ENCODE measurements at regions not wholly inside any gene's neighbourhood (a gene's known extent, or its start where the extent isn't known, plus 50 kb on each side); places are given as distances from the start of the nearest gene placed in this dataset.
A peak's percentile ranks its signal among the peaks of the same experiment; 100 is the strongest.
"Not testable (repeated sequence)": the region's sequence is repeated elsewhere in the genome, so short reads cannot be mapped to it uniquely, and the experiment has no call there.

- DNase-seq (ENCODE audit: low spot score) = no peak
Observed at GRCh38 chr2:40690525-40690924, 238.6 kb upstream of the SLC8A1 start.

- no peak for DNase-seq (ENCODE audit: low spot score)
Observed at GRCh38 chr2:40700231-40700954, 248.5 kb upstream of the SLC8A1 start.

- DNase-seq (ENCODE audit: low spot score) = not testable (repeated sequence)
Observed at GRCh38 chr2:40712197-40712894, 260.5 kb upstream of the SLC8A1 start.

DNA sequence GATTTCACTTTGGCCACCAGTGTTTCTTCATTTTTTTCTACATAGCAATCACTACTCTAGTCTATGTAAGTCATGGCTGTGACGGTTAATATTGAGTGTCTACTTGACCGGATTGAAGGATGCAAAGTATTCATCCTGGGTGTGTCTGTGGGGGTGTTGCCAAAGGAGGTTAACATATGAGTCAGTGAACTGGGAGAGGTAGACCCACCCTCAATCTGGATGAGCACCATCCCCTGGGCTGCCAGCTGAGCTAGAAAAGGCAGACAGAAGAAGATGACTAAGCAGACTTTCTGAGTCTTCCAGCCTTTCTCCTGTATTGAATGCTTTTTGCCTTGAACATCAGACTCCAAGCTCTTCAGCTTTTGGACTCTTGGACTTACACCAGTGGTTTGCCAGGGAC lies 265.0 kb upstream of the SLC8A1 start:
- no peak for DNase-seq (ENCODE audit: low spot score)

GRCh38 chr2:40719414-40719813 lies 267.5 kb upstream of the SLC8A1 start:
- no peak for DNase-seq (ENCODE audit: low spot score)

DNA sequence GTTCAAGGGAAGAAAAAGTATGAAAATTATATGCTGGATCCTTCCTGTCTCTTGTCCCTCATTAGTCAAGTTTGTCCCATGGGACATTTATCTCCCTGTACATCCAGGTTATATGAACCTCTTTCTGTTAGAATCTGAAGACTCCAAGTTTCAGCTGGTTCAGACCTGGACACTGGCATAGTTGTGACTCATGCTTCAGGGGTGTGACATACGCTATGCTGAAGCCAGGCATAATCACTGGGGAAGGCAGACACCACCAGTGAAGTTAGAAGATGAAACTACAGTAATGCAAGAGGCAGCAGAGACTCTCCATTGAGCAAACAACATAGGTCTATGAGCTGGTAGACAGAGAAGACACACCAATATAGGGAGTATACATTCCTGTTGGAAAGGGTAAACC lies 269.7 kb upstream of the SLC8A1 start:
- DNase-seq (ENCODE audit: low spot score) = no peak

DNA sequence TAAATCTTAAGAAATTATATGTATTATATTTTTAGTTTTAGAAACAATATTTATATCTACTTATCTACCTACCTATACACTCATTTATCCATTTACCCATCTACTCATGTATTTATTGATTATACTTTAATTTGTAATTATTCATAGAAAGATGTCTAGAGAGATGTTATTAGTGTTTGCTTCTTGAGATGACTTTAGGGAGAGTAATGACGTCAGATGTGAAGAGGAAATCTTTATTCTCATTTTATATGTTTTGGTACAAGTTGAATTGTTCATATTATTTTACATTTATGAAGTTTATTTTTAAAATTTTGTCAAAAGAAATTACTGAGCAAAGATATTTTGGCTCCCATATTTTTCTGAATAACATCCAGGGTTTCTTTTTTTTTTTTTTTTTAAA lies 271.3 kb upstream of the SLC8A1 start:
- DNase-seq (ENCODE audit: low spot score) = no peak

GRCh38 chr2:40725040-40725439 lies 273.1 kb upstream of the SLC8A1 start:
- no peak for DNase-seq (ENCODE audit: low spot score)

DNA sequence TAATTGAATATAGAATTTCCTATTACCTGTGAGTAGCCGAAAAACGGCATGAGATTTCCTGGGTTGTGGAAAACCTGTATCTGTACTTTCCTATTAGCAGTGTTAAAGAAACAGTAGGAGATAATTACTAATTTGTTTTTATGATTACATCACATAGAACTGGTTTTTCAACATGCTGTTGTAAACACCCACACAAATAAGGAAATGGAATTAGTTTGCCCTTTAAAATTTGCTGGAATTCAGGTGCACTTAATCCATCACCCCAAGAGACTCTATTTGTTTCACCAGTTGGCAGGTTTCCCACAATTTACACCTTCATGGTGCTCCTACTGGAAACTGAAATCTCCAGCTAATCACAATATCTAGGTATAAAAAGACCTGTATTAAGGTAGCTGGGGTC lies 274.1 kb upstream of the SLC8A1 start:
- DNase-seq (ENCODE audit: low spot score) = no peak

DNA sequence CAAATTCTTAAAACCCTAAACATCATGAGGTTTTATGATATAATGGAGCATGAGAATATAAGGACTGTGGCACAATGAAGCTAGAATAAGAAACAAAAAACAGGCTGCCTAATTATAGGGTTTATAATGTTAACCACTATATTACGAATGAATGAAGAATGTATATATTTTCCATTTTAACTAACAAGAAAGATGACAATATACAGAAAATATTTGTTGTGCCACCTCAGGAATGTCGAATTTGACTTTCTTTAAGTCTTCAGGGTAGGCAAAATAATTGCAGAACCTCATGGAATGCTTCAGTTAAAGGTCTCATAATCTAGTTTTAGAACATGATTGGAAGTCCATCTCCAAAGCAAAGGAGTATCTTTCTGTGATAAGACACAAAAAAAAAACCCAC lies 282.9 kb upstream of the SLC8A1 start:
- DNase-seq (ENCODE audit: low spot score) = no peak

DNA sequence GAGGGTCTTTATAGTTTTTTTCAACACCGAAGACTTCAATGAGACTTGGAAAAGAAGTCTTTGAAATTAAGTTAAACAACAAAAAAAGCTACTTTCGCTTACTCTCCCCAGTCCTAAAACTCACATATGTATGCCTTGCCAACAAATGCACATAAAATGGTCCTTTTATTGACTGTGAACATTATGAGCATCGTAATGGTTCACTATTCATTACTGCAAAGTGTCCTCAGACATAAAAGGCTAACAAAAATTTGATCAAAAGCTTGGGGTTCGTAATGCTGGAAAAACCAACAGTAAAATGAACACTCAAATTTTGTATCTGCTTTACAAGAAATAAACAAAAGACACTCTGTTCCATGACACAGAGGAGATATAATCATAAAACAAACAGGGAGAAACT lies 285.3 kb upstream of the SLC8A1 start:
- DNase-seq (ENCODE audit: low spot score) = no peak

DNA sequence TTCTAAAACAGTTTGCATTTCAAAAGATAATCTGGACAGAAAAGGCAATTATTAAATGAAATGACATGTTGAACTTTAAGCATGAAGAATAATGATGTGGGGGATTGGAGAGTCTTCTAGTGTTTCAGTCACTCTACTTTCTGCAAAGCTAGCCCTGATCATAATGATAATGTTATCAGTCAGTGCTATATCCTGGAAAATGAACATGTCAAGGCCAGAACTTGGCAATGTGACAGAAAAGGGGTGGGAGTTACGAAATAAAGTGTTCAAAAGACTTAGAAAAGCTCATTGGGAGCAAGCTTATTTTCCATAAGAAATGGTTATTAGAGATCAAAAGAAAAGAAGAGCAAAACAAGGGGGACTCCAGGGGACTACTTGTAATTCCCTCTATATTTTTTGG lies 288.5 kb upstream of the SLC8A1 start:
- DNase-seq (ENCODE audit: low spot score) = no peak

DNA sequence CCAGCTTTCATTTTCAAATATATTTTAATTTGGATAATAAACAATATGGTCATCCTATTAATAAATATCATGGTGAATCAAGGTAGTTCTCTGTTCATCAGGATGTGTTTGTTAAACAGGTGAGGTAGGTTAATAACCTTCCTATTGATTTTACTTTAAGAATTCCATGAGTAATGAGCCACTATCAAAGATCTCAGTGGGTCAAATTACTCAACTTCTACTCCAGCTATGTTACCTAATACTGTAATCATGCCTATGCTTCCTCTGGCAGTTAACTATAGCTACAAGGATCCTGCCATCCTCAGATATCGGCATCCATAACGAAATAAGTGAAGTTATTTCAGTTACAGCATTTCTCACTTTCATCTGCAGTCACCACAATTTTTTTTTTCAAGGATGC lies 289.6 kb upstream of the SLC8A1 start:
- DNase-seq (ENCODE audit: low spot score) = no peak

DNA sequence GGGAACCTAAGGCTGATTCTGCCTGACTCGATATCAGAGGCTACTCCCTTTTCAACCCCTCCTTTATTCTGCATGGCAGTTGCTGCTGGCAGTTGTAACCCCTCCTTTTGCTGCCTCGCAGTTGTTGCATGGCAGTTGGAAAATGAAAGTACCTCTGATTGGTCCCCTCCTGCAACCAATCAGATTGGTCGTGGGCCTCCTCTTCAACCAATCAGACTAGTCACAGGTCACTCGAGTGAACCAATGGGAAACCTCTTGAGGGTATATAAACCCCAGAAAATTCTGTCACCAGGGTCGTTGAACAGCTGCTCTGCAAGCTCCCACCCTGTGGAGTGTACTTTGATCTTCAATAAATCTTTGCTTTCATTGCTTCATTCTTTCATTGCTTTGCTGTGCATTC lies 294.3 kb upstream of the SLC8A1 start:
- DNase-seq (ENCODE audit: low spot score) = no peak

GRCh38 chr2:40751981-40752380 lies 300.1 kb upstream of the SLC8A1 start:
- DNase-seq (ENCODE audit: low spot score) = no peak

GRCh38 chr2:40752796-40753195 lies 300.9 kb upstream of the SLC8A1 start:
- no peak for DNase-seq (ENCODE audit: low spot score)

DNA sequence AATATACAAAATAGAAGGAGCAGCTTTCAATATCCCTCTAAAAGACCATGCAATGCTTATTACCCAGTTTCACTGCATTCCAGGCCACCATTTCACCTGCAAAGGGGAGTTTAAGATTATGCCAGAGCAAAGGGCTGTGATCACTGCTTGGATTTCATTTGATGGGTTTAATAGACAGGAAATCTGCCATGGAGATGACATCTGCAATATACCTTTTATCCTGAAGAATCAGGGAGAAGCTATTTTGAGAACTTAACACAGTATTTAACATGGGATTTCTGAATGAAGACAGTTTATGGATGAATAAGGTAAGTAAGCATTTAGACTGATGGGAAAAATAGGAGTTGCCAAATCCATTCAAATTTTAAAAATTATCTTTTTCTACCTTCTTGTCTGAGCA lies 303.0 kb upstream of the SLC8A1 start:
- DNase-seq (ENCODE audit: low spot score) = no peak

GRCh38 chr2:40758401-40759155 lies 306.7 kb upstream of the SLC8A1 start:
- DNase-seq (ENCODE audit: low spot score) = no peak

DNA sequence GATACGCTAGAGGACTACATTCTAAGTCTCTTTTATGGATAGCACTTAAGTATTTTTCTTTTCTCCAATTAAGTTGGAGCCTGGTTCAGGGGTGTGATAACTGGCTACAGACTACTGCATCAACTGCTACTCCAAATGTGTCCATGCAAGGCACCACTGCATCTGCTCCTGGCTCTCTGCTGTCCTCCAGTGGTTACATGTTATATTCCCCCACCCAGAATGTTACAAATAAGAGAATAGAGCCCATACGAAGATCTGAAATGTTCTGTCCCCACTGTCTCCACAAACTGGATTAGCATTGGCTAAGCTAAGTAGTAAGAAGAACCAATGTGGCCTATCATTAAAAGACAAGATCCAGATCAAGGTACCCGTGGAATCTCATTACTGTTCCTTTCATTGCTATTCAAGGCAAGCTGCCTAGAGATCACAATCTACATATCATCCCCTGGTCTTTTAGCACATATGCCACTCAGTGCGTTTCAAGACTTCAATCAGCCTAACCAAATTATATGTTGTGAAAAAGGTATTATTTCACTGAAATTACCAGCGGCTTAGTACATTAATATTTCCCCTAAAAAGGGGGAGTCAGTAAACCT lies 308.3 kb upstream of the SLC8A1 start:
- DNase-seq (ENCODE audit: low spot score) = peak; percentile 27

- DNase-seq (ENCODE audit: low spot score) = no peak
Observed at GRCh38 chr2:40773291-40773690, 321.4 kb upstream of the SLC8A1 start.

DNA sequence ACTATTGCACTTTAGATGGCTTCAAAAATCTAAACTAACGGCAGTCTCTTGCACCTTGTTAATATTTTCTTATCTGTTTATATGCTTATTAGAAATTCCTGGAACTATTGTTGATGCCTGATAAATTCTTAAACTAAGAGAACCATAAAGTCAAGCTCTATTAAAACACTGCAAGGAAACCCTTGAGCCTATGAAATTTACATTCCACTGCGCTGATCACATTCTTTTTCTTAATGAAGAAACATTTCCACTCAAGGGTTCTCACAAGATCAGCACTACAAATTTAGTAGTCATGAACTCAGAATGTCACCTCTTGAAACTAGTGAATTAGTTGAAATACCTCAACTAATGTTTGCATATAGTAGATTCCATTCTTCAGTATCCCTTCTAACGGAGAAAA lies 331.8 kb upstream of the SLC8A1 start:
- no peak for DNase-seq (ENCODE audit: low spot score)

DNA sequence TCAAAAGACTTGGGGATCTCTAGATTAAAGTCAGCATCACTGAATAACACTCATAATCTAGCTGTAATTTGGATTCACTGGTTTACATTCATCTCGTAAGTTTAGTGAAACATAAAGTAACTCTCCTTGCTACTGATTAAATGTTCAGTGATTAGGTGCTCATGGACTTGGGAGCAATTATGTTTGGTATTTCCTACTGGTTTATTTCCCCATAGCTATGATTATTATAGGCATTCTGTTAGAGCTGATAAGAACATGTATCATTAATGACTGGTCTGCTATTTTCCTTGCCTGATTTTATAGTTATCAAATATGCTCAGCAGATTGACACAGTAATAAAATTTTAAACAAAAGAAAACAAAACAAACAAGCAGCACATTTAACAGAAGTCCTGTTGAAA lies 334.7 kb upstream of the SLC8A1 start:
- DNase-seq (ENCODE audit: low spot score) = no peak

- no peak for DNase-seq (ENCODE audit: low spot score)
Observed at GRCh38 chr2:40797120-40797519, 345.2 kb upstream of the SLC8A1 start.

Measured in kidney capillary endothelial cell (primary cell).